H9 (cell line): ENCODE measurements at regions not wholly inside any gene's neighbourhood (a gene's known extent, or its start where the extent isn't known, plus 50 kb on each side); places are given as distances from the start of the nearest gene placed in this dataset.

ENCODE experiments used
- DNase-seq: peaks from one replicate; pipeline ENCODE4 v3.0.0-alpha.2; 2017
- H2AFZ ChIP-seq: one replicate; pipeline ENCODE4 v1.6.1; 2013; ENCODE audit warnings: mild to moderate bottlenecking, low read length, control low read depth, moderate library complexity
- H2AK5ac ChIP-seq: 2 replicates; pipeline ENCODE4 v1.6.1; 2013; ENCODE audit warnings: low read length, control low read depth, mixed read lengths; ENCODE audit not compliant: insufficient read length
- H2BK120ac ChIP-seq: one replicate; pipeline ENCODE4 v1.6.1; 2013; ENCODE audit warnings: low read depth, mild to moderate bottlenecking, low read length, control low read depth, inconsistent platforms; ENCODE audit not compliant: poor library complexity, severe bottlenecking
- H2BK12ac ChIP-seq: 2 replicates; pipeline ENCODE4 v1.6.1; 2013; ENCODE audit warnings: low read length, control low read depth, mixed read lengths, low read depth; ENCODE audit not compliant: insufficient read length
- H2BK15ac ChIP-seq: 2 replicates; pipeline ENCODE4 v1.6.1; 2013; ENCODE audit warnings: low read depth, low read length, control low read depth
- H2BK20ac ChIP-seq: one replicate; pipeline ENCODE4 v1.6.1; 2013; ENCODE audit warnings: low read depth, mild to moderate bottlenecking, low read length, control low read depth, inconsistent platforms; ENCODE audit not compliant: poor library complexity, severe bottlenecking
- H2BK5ac ChIP-seq: 2 replicates; pipeline ENCODE4 v1.6.1; 2013; ENCODE audit warnings: low read length, control low read depth, mixed read lengths; ENCODE audit not compliant: insufficient read length
- H3K14ac ChIP-seq: 2 replicates; pipeline ENCODE4 v1.6.1; 2013; ENCODE audit warnings: low read length, control low read depth; ENCODE audit not compliant: insufficient read depth
- H3K18ac ChIP-seq: 2 replicates; pipeline ENCODE4 v1.6.1; 2013; ENCODE audit warnings: low read depth, mild to moderate bottlenecking, mixed read lengths, low read length, control low read depth; ENCODE audit not compliant: insufficient read length
- H3K23ac ChIP-seq: 2 replicates; pipeline ENCODE4 v1.6.1; 2013; ENCODE audit warnings: low read length, control low read depth, mixed read lengths, low read depth; ENCODE audit not compliant: insufficient read length
- H3K23me2 ChIP-seq: 2 replicates; pipeline ENCODE4 v1.6.1; 2013; ENCODE audit warnings: low read depth, mild to moderate bottlenecking, mixed read lengths, low read length, control low read depth; ENCODE audit not compliant: insufficient read length, poor library complexity, severe bottlenecking
- H3K27ac ChIP-seq: 2 replicates; pipeline ENCODE4 v1.5.1; 2013; ENCODE audit warnings: low read length, control low read depth, mixed read lengths, low read depth; ENCODE audit not compliant: insufficient read length
- H3K27me3 ChIP-seq: 2 replicates; pipeline ENCODE4 v1.6.1; 2013; ENCODE audit warnings: low read length, control low read depth, inconsistent platforms; ENCODE audit not compliant: insufficient read depth
- H3K4ac ChIP-seq: 2 replicates; pipeline ENCODE4 v1.6.1; 2013; ENCODE audit warnings: low read depth, mild to moderate bottlenecking, control low read depth, inconsistent platforms, low read length, moderate library complexity
- H3K4me1 ChIP-seq: 2 replicates; pipeline ENCODE4 v1.6.1; 2013; ENCODE audit warnings: low read length, control low read depth, inconsistent platforms; ENCODE audit not compliant: insufficient read depth
- H3K4me2 ChIP-seq: 2 replicates; pipeline ENCODE4 v1.6.1; 2013; ENCODE audit warnings: low read length, control low read depth, mixed read lengths; ENCODE audit not compliant: insufficient read length, insufficient read depth
- H3K56ac ChIP-seq: 2 replicates; pipeline ENCODE4 v1.6.1; 2013; ENCODE audit warnings: low read depth, mild to moderate bottlenecking, mixed read lengths, low read length, control low read depth; ENCODE audit not compliant: insufficient read length
- H3K79me1 ChIP-seq: 2 replicates; pipeline ENCODE4 v1.6.1; 2013; ENCODE audit warnings: low read depth, mild to moderate bottlenecking, moderate library complexity, low read length, control low read depth, inconsistent platforms; ENCODE audit not compliant: insufficient read depth, poor library complexity, severe bottlenecking
- H3K79me2 ChIP-seq: 2 replicates; pipeline ENCODE4 v1.6.1; 2013; ENCODE audit warnings: low read length, control low read depth, inconsistent platforms; ENCODE audit not compliant: insufficient read depth
- H3K9ac ChIP-seq: 2 replicates; pipeline ENCODE4 v1.6.1; 2013; ENCODE audit warnings: low read length, control low read depth, mixed read lengths; ENCODE audit not compliant: insufficient read length; ENCODE audit errors: extremely low read depth
- H3K9me3 ChIP-seq: one replicate; pipeline ENCODE4 v1.6.1; 2013; ENCODE audit warnings: low read depth, low read length, inconsistent platforms; ENCODE audit not compliant: control insufficient read depth
- H3T11ph ChIP-seq: one replicate; pipeline ENCODE4 v1.6.1; 2013; ENCODE audit warnings: mild to moderate bottlenecking, low read length, control low read depth, inconsistent platforms
- H4K20me1 ChIP-seq: one replicate; pipeline ENCODE4 v1.6.1; 2013; ENCODE audit not compliant: control insufficient read depth, insufficient read length, insufficient read depth
- H4K5ac ChIP-seq: 2 replicates; pipeline ENCODE4 v1.6.1; 2013; ENCODE audit warnings: low read depth, mild to moderate bottlenecking, mixed read lengths, low read length, control low read depth; ENCODE audit not compliant: insufficient read length
- H4K8ac ChIP-seq: replicated peaks from 2 replicates; pipeline ENCODE4 v1.6.1; 2013; ENCODE audit warnings: low read length, control low read depth, mixed read lengths, low read depth; ENCODE audit not compliant: insufficient read length
- H4K91ac ChIP-seq: 2 replicates; pipeline ENCODE4 v1.6.1; 2013; ENCODE audit warnings: low read depth, mild to moderate bottlenecking, moderate library complexity, mixed read lengths, low read length, control low read depth; ENCODE audit not compliant: insufficient read length
- H3K27ac Mint-ChIP-seq, 3 experiments: 2 replicates in 2 of 3; 3 replicates in 1 of 3; pipeline ENCODE4 v1.8.0; 2020 to 2021; ENCODE audit warnings: mixed read lengths in 3 of 3, mild to moderate bottlenecking in 1 of 3, moderate library complexity in 1 of 3
- H3K27me3 Mint-ChIP-seq: 2 replicates; pipeline ENCODE4 v1.8.0; 2021; ENCODE audit warnings: low read depth, mild to moderate bottlenecking, moderate library complexity, mixed read lengths
- H3K36me3 Mint-ChIP-seq, 3 experiments: 2 replicates in 2 of 3; 3 replicates in 1 of 3; pipeline ENCODE4 v1.8.0; 2020 to 2021; ENCODE audit warnings: low read depth in 3 of 3, mixed read lengths in 3 of 3; ENCODE audit not compliant: insufficient read depth in 1 of 3
- H3K4me1 Mint-ChIP-seq, 2 experiments: 2 replicates each; pipeline ENCODE4 v1.8.0; 2020; ENCODE audit warnings: mixed read lengths in 2 of 2
- H3K4me3 Mint-ChIP-seq, 2 experiments: 2 replicates in 1 of 2; 3 replicates in 1 of 2; pipeline ENCODE4 v1.8.0; 2020 to 2021; ENCODE audit warnings: mild to moderate bottlenecking in 2 of 2, mixed read lengths in 2 of 2, moderate library complexity in 1 of 2
- H3K9me3 Mint-ChIP-seq, 2 experiments: 2 replicates in 1 of 2; 3 replicates in 1 of 2; pipeline ENCODE4 v1.8.0; 2020; ENCODE audit warnings: mild to moderate bottlenecking in 2 of 2, mixed read lengths in 2 of 2, moderate library complexity in 1 of 2
- whole genome bisulfite sequencing: extraction: QIAGEN DNeasy Blood & Tissue Kit; methylation state at CpG from one replicate; pipeline ENCODE4 v1.1.7; 2013; ENCODE audit warnings: missing lambda C conversion rate, low lambda C conversion rate, mixed read lengths; ENCODE audit not compliant: insufficient read length; ENCODE audit errors: extremely low coverage; 5-methylcytosine and 5-hydroxymethylcytosine counted together
- TF ChIP-seq, protein P1 (sequence below): fragments of 200-600 bp; sonication (generic); conservative IDR thresholded peaks from 3 replicates; pipeline ENCODE4 v1.8.0; 2021; ENCODE audit warnings: antibody characterized with exemption, mild to moderate bottlenecking

DNA sequence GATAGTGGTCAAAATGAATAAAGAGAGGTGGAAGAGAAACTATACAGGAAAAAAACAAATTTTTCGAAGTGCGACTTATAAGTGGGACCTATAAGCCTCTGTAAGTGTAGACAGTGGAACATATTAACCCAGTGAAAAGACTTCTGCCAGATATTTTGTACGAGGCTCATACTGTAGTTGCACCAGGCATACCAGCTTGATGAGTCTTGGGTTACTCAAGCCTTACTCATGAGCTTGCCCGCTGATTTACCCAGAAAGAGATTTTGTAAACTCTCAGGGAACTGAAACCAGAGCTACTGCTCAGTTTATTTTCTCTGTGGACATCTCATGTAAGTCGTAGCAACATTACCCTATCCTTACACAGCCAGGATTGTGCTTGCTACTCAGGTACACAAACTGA, 708.0 kb upstream of the SOX9 start:
- no peak overlapping the region for H2AFZ ChIP-seq
- H3T11ph ChIP-seq, result no peak overlapping the region
- H2BK20ac ChIP-seq, result no peak overlapping the region
- no peak for DNase-seq
- H3K27me3 Mint-ChIP-seq, result no peaks in the 10 kb centered on the region
- H2BK15ac ChIP-seq, result no peak overlapping the region
- no peak overlapping the region for H3K4me3 Mint-ChIP-seq
- no peak overlapping the region for H3K9ac ChIP-seq
- no CpG with 5 or more reads among the region's 5 CpGs for WGBS
- no peak overlapping the region for H4K8ac ChIP-seq
- no peak overlapping the region for H4K5ac ChIP-seq
- no peak overlapping the region for H2BK12ac ChIP-seq
- no peaks in the 10 kb centered on the region for H3K23me2 ChIP-seq
- H3K14ac ChIP-seq, result no peak overlapping the region
- H3K18ac ChIP-seq, result no peak overlapping the region
- H3K4me1 Mint-ChIP-seq, result no peaks in the 10 kb centered on the region
- H4K20me1 ChIP-seq, result no peaks in the 10 kb centered on the region
- TF ChIP-seq, protein P1, sequence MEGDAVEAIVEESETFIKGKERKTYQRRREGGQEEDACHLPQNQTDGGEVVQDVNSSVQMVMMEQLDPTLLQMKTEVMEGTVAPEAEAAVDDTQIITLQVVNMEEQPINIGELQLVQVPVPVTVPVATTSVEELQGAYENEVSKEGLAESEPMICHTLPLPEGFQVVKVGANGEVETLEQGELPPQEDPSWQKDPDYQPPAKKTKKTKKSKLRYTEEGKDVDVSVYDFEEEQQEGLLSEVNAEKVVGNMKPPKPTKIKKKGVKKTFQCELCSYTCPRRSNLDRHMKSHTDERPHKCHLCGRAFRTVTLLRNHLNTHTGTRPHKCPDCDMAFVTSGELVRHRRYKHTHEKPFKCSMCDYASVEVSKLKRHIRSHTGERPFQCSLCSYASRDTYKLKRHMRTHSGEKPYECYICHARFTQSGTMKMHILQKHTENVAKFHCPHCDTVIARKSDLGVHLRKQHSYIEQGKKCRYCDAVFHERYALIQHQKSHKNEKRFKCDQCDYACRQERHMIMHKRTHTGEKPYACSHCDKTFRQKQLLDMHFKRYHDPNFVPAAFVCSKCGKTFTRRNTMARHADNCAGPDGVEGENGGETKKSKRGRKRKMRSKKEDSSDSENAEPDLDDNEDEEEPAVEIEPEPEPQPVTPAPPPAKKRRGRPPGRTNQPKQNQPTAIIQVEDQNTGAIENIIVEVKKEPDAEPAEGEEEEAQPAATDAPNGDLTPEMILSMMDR, result no peak
- peaks cover under 1% of the 10 kb centered on the region for H3K9me3 ChIP-seq
- H3K23ac ChIP-seq, result no peak overlapping the region
- no peak overlapping the region for H4K91ac ChIP-seq
- no peak overlapping the region for H2BK120ac ChIP-seq
- no peak overlapping the region for H3K4ac ChIP-seq
- H3K27ac ChIP-seq, result no peak overlapping the region
- no peak overlapping the region for H3K4me2 ChIP-seq
- H3K4me1 ChIP-seq, result no peaks in the 10 kb centered on the region
- peaks cover 10 to 11% of the 10 kb centered on the region in 2 experiments; a peak in 4 of 5 replicates for H3K9me3 Mint-ChIP-seq
- no peak overlapping the region for H3K27ac Mint-ChIP-seq
- H2BK5ac ChIP-seq, result no peak overlapping the region
- H3K36me3 Mint-ChIP-seq, result peaks cover 3 to 9% (median 4%) of the 10 kb centered on the region in 3 experiments; a peak in 4 of 7 replicates
- no peak overlapping the region for H2AK5ac ChIP-seq
- no peak overlapping the region for H3K56ac ChIP-seq
- H3K27me3 ChIP-seq, result no peaks in the 10 kb centered on the region
- no peaks in the 10 kb centered on the region for H3K79me1 ChIP-seq
- H3K79me2 ChIP-seq, result no peaks in the 10 kb centered on the region
